ENCODE measurements at regions not wholly inside any gene's neighbourhood (a gene's known extent, or its start where the extent isn't known, plus 50 kb on each side); places are given as distances from the start of the nearest gene placed in this dataset.

- FAIRE-seq (no peak), DNase-seq (ENCODE audit: insufficient read length) (no peak)
- TF ChIP-seq TAF1 (IDR thresholded peaks at IDR 0.05; ENCODE audit: borderline replicate concordance, low read depth, low read length) (no peak), POLR2A (IDR thresholded peaks at IDR 0.05; ENCODE audit: low read depth, low read length) (no peak)
These were observed 393.2 kb upstream of the ZNF804A start for GRCh38 chr2:184205048-184205596.

- DNase-seq (ENCODE audit: insufficient read length): no peak
- TF ChIP-seq TAF1 (IDR thresholded peaks at IDR 0.05; ENCODE audit: borderline replicate concordance, low read depth, low read length) (no peak), POLR2AphosphoS5 (IDR thresholded peaks at IDR 0.05; ENCODE audit: low read depth, low read length) (no peak), POLR2A (IDR thresholded peaks at IDR 0.05; ENCODE audit: low read depth, low read length) (no peak)
- no peak for FAIRE-seq
These were observed 392.3 kb upstream of the ZNF804A start for GRCh38 chr2:184206045-184206444.

DNA sequence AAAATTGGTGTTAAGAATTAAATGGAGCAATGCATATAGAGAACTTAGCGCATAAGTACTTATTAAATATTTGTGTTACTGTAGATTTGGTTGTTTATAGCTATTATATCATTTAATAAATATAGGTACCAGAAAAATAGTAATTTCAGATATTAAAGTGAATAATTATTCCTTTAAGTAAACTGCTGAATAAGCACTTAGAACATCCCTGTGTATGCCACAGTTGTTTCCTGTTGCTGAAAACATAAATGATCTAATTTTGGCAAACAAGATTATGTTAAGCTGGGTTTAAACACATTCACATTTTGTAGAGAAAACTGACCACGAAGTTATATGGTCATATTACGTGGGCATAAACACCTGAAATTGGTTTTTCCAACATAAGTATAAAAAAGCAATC is 388.0 kb upstream of the ZNF804A start:
- DNase-seq (ENCODE audit: insufficient read length) (no peak), FAIRE-seq (no peak)
- TF ChIP-seq POLR2A (IDR thresholded peaks at IDR 0.05; ENCODE audit: low read depth, low read length) (no peak), TAF1 (IDR thresholded peaks at IDR 0.05; ENCODE audit: borderline replicate concordance, low read depth, low read length) (no peak), POLR2AphosphoS5 (IDR thresholded peaks at IDR 0.05; ENCODE audit: low read depth, low read length) (no peak)

DNA sequence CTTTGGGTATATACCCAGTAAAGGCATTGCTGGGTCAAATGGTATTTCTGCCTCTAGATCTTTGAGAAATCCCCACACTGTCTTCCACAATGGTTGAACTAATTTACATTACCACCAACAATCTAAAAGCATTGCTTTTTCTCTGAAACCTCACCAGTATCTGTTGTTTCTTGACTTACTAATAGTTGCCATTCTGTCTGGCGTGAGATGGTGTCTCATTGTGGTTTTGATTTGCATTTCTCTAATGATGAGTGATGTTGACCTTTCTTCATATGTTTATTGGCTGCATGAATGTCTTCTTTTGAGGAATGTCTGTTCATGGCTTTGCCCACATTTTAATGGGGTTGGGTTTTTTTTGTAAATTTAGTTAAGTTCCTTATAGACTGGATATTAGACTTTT is 382.6 kb upstream of the ZNF804A start:
- DNase-seq (ENCODE audit: insufficient read length) (no peak), FAIRE-seq (no peak)
- TF ChIP-seq POLR2AphosphoS5 (IDR thresholded peaks at IDR 0.05; ENCODE audit: low read depth, low read length) (no peak), TAF1 (IDR thresholded peaks at IDR 0.05; ENCODE audit: borderline replicate concordance, low read depth, low read length) (no peak), POLR2A (IDR thresholded peaks at IDR 0.05; ENCODE audit: low read depth, low read length) (no peak)

DNA sequence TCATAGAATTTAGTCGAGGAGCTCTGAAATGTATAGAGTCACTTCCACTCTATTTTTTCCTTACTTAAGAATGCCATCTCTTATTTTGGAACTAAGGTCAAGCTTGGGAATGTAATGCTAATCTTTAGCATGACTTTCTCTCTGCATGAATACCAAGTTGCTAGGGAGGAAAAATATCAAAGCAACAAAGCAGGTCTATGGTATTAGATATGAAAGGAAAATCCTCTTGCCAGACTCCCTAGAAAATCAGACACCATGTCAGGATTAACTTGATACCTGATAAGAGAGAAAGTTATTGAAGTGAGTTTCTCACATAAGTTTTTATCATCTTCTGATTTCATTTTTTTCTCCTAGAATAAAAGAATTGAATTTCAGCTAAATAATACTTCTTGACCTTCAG is 341.7 kb upstream of the ZNF804A start:
- TF ChIP-seq POLR2A (IDR thresholded peaks at IDR 0.05; ENCODE audit: low read depth, low read length) (no peak), TAF1 (IDR thresholded peaks at IDR 0.05; ENCODE audit: borderline replicate concordance, low read depth, low read length) (no peak), POLR2AphosphoS5 (IDR thresholded peaks at IDR 0.05; ENCODE audit: low read depth, low read length) (no peak)
- DNase-seq (ENCODE audit: insufficient read length): no peak
- FAIRE-seq: no peak

DNA sequence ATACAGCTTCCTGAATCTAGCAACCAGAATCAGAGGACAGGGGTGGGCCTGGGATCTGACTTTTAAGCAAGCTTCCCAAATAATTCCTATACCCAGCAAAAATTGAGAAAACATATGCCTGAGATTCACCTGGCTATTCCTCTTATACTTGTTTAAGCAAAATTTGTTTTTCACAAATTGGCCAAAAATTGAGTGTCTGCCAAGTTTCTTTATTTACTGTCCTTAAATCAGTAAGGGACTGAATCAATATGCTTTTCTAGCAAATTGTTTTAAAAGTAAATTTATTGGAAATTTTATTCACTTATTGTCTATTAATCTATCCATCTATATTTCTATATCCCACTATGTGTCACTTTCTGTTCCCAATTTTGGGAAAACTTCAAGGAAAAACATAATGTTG is 337.0 kb upstream of the ZNF804A start:
- TF ChIP-seq TAF1 (IDR thresholded peaks at IDR 0.05; ENCODE audit: borderline replicate concordance, low read depth, low read length): no peak
- TF ChIP-seq POLR2A (IDR thresholded peaks at IDR 0.05; ENCODE audit: low read depth, low read length): no peak
- TF ChIP-seq POLR2AphosphoS5 (IDR thresholded peaks at IDR 0.05; ENCODE audit: low read depth, low read length): no peak
- FAIRE-seq: no peak
- DNase-seq (ENCODE audit: insufficient read length): no peak

DNA sequence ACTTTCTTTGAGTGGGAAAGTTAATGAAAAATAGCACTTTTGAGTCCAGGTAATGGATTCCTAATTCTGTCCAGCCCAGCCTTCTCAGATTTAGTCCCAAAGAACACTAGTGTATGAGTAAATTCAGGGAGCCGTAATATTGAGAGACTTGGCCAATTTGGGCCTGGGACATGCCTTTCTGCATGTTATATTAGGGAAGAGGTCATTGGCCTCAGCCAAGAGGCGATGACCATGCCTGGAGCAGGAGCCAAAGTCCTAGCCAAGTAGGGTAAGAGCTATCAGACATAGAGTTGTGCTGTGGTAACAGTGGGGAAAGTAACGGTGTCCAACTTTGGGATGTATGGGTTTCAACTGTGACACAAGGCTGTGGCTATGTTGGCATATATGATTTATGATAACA is 336.5 kb upstream of the ZNF804A start:
- no peak for DNase-seq (ENCODE audit: insufficient read length)
- TF ChIP-seq TAF1 (IDR thresholded peaks at IDR 0.05; ENCODE audit: borderline replicate concordance, low read depth, low read length) (no peak), POLR2AphosphoS5 (IDR thresholded peaks at IDR 0.05; ENCODE audit: low read depth, low read length) (no peak), POLR2A (IDR thresholded peaks at IDR 0.05; ENCODE audit: low read depth, low read length) (no peak)
- FAIRE-seq: no peak

- DNase-seq (ENCODE audit: insufficient read length): no peak
- TF ChIP-seq POLR2A (IDR thresholded peaks at IDR 0.05; ENCODE audit: low read depth, low read length): no peak
- FAIRE-seq: no peak
These were observed 329.3 kb upstream of the ZNF804A start for GRCh38 chr2:184268900-184269477.

GRCh38 chr2:184270660-184271059 is 327.7 kb upstream of the ZNF804A start:
- TF ChIP-seq POLR2AphosphoS5 (IDR thresholded peaks at IDR 0.05; ENCODE audit: low read depth, low read length) (no peak), POLR2A (IDR thresholded peaks at IDR 0.05; ENCODE audit: low read depth, low read length) (no peak), TAF1 (IDR thresholded peaks at IDR 0.05; ENCODE audit: borderline replicate concordance, low read depth, low read length) (no peak)
- FAIRE-seq (no peak), DNase-seq (ENCODE audit: insufficient read length) (no peak)

DNA sequence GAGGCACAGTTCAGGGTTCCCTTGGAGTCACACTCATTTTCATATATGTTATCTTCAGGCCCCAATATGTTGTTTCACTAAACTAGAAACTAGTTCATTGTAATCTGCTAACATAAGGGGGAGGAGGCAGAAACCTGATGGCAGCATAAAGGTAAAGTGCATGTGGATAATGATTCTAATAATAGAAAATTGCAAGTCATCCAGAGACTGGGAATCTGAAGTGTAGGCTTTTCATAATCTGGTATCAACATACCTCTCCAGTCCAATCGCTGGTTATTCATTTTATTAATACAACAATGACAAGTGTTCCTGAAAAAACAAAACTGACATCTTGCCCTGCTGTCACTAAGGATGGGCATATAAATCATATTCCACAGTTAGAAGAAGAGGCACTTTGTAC is 326.3 kb upstream of the ZNF804A start:
- DNase-seq (ENCODE audit: insufficient read length) (no peak), FAIRE-seq (no peak)
- TF ChIP-seq TAF1 (IDR thresholded peaks at IDR 0.05; ENCODE audit: borderline replicate concordance, low read depth, low read length): no peak
- TF ChIP-seq POLR2AphosphoS5 (IDR thresholded peaks at IDR 0.05; ENCODE audit: low read depth, low read length): no peak
- TF ChIP-seq POLR2A (IDR thresholded peaks at IDR 0.05; ENCODE audit: low read depth, low read length): no peak

DNA sequence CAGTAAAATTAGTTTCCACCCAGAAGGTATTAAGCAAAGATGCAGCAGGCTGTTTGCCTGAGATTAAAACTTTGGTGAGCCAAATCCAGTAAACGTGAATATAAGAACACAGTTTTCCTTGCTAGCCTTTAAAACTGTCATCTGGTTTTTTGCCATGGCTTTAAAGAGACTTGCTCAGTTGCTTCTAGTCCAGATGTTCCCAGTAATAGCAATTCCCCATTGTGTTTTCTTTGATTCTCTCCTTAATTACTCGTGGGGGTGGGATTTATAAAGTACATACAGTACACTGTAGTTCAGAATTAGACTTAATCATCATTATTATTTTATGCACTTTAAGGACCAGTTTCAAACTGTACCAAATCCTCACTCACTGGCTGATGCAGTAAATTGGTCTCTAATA is 303.5 kb upstream of the ZNF804A start:
- TF ChIP-seq TAF1 (IDR thresholded peaks at IDR 0.05; ENCODE audit: borderline replicate concordance, low read depth, low read length) (no peak), POLR2AphosphoS5 (IDR thresholded peaks at IDR 0.05; ENCODE audit: low read depth, low read length) (no peak), POLR2A (IDR thresholded peaks at IDR 0.05; ENCODE audit: low read depth, low read length) (no peak)
- FAIRE-seq (no peak), DNase-seq (ENCODE audit: insufficient read length) (no peak)

DNA sequence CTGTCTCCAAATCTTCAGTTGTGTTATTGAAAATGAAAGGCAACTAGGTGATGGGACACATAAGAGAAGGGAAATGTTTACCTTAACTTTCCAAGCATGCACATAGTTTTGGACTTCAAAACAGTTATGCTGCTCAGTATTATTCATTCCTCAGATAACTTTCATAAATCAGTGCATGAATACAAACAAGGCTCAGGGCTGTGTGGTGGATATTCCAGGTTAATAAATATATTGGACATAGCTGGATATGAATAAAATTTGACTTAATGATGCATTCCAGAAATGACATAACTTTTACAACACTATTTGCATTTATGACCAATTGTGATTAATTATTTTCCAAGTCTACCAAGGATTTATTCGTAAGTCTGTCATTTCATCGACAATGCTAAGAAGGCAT is 301.2 kb upstream of the ZNF804A start:
- no peak for DNase-seq (ENCODE audit: insufficient read length)

More for the DNA sequence above, 301.2 kb upstream of the ZNF804A start:
- FAIRE-seq: no peak
- TF ChIP-seq TAF1 (IDR thresholded peaks at IDR 0.05; ENCODE audit: borderline replicate concordance, low read depth, low read length): no peak
- no peak for TF ChIP-seq POLR2AphosphoS5 (IDR thresholded peaks at IDR 0.05; ENCODE audit: low read depth, low read length)
- no peak for TF ChIP-seq POLR2A (IDR thresholded peaks at IDR 0.05; ENCODE audit: low read depth, low read length)
